ENCODE measurements at regions not wholly inside any gene's neighbourhood (a gene's known extent, or its start where the extent isn't known, plus 50 kb on each side); places are given as distances from the start of the nearest gene placed in this dataset.

GRCh38 chr7:36078816-36079360 lies 74.2 kb upstream of the EEPD1 start:
- in situ Hi-C loops (cut with MboI; ENCODE audit: low pct_unique_long_range_greater_than_20kb, low sequenced_read_pairs) = no loop called here
- no peak for DNase-seq

- DNase-seq = no peak
- in situ Hi-C loops (cut with MboI; ENCODE audit: low pct_unique_long_range_greater_than_20kb, low sequenced_read_pairs) = no loop called here
Observed at GRCh38 chr7:36079446-36080025, 73.5 kb upstream of the EEPD1 start.

GRCh38 chr7:36080843-36081242 lies 72.2 kb upstream of the EEPD1 start:
- DNase-seq = no peak
- in situ Hi-C loops (cut with MboI; ENCODE audit: low pct_unique_long_range_greater_than_20kb, low sequenced_read_pairs) = no loop called here

GRCh38 chr7:36082216-36082615 lies 70.8 kb upstream of the EEPD1 start:
- no peak for DNase-seq
- in situ Hi-C loops (cut with MboI; ENCODE audit: low pct_unique_long_range_greater_than_20kb, low sequenced_read_pairs) = no loop called here

- DNase-seq = no peak
- in situ Hi-C loops (cut with MboI; ENCODE audit: low pct_unique_long_range_greater_than_20kb, low sequenced_read_pairs) = no loop called here
Observed at GRCh38 chr7:36082910-36083309, 70.1 kb upstream of the EEPD1 start.

GRCh38 chr7:36083626-36084380 lies 69.3 kb upstream of the EEPD1 start:
- no peak for DNase-seq
- in situ Hi-C loops (cut with MboI; ENCODE audit: low pct_unique_long_range_greater_than_20kb, low sequenced_read_pairs) = no loop called here

GRCh38 chr7:36084485-36085091 lies 68.5 kb upstream of the EEPD1 start:
- DNase-seq = no peak
- in situ Hi-C loops (cut with MboI; ENCODE audit: low pct_unique_long_range_greater_than_20kb, low sequenced_read_pairs) = no loop called here

GRCh38 chr7:36085096-36085495 lies 68.0 kb upstream of the EEPD1 start:
- in situ Hi-C loops (cut with MboI; ENCODE audit: low pct_unique_long_range_greater_than_20kb, low sequenced_read_pairs) = no loop called here
- no peak for DNase-seq

GRCh38 chr7:36086571-36086970 lies 66.5 kb upstream of the EEPD1 start:
- no peak for DNase-seq
- in situ Hi-C loops (cut with MboI; ENCODE audit: low pct_unique_long_range_greater_than_20kb, low sequenced_read_pairs) = no loop called here

- DNase-seq = no peak
- in situ Hi-C loops (cut with MboI; ENCODE audit: low pct_unique_long_range_greater_than_20kb, low sequenced_read_pairs) = no loop called here
Observed at GRCh38 chr7:36088553-36088952, 64.5 kb upstream of the EEPD1 start.

GRCh38 chr7:36088966-36089365 lies 64.1 kb upstream of the EEPD1 start:
- in situ Hi-C loops (cut with MboI; ENCODE audit: low pct_unique_long_range_greater_than_20kb, low sequenced_read_pairs) = no loop called here
- DNase-seq = no peak

GRCh38 chr7:36090976-36091873 lies 61.8 kb upstream of the EEPD1 start:
- DNase-seq = no peak
- in situ Hi-C loops (cut with MboI; ENCODE audit: low pct_unique_long_range_greater_than_20kb, low sequenced_read_pairs) = no loop called here

GRCh38 chr7:36091874-36092176 lies 61.2 kb upstream of the EEPD1 start:
- in situ Hi-C loops (cut with MboI; ENCODE audit: low pct_unique_long_range_greater_than_20kb, low sequenced_read_pairs) = no loop called here

GRCh38 chr7:36092221-36092771 lies 60.8 kb upstream of the EEPD1 start:
- DNase-seq = no peak
- in situ Hi-C loops (cut with MboI; ENCODE audit: low pct_unique_long_range_greater_than_20kb, low sequenced_read_pairs) = no loop called here

More at GRCh38 chr7:36091874-36092176, 61.2 kb upstream of the EEPD1 start:
- no peak for DNase-seq

GRCh38 chr7:36096460-36097095 lies 56.5 kb upstream of the EEPD1 start:
- DNase-seq = no peak
- in situ Hi-C loops (cut with MboI; ENCODE audit: low pct_unique_long_range_greater_than_20kb, low sequenced_read_pairs) = no loop called here

- in situ Hi-C loops (cut with MboI; ENCODE audit: low pct_unique_long_range_greater_than_20kb, low sequenced_read_pairs) = no loop called here
- DNase-seq = no peak
Observed at GRCh38 chr7:36098096-36098495, 55.0 kb upstream of the EEPD1 start.

- in situ Hi-C loops (cut with MboI; ENCODE audit: low pct_unique_long_range_greater_than_20kb, low sequenced_read_pairs) = no loop called here
- no peak for DNase-seq
Observed at GRCh38 chr7:36100226-36100625, 52.8 kb upstream of the EEPD1 start.

- no peak for DNase-seq
- in situ Hi-C loops (cut with MboI; ENCODE audit: low pct_unique_long_range_greater_than_20kb, low sequenced_read_pairs) = no loop called here
Observed at GRCh38 chr7:36100634-36101033, 52.4 kb upstream of the EEPD1 start.
